ENCODE measurements at regions not wholly inside any gene's neighbourhood (a gene's known extent, or its start where the extent isn't known, plus 50 kb on each side); places are given as distances from the start of the nearest gene placed in this dataset.

- Histone ChIP-seq H3K9me3 (ENCODE audit: control insufficient read depth in 1 of 2, low read length in 2 of 2) (peaks cover 0 to 5% of the 10 kb centered on the region in 2 donors), H3K4me3 (ENCODE audit: low read depth in 1 of 2, low read length in 2 of 2) (no peak overlapping the region), H3K27me3 (ENCODE audit: control insufficient read depth in 1 of 2, insufficient read depth in 2 of 2, low read length in 2 of 2) (no peaks in the 10 kb centered on the region), H3K36me3 (ENCODE audit: control insufficient read depth in 1 of 2, insufficient read depth in 2 of 2, low read length in 2 of 2) (no peaks in the 10 kb centered on the region), H3K9ac (ENCODE audit: low read depth in 1 of 2, low read length in 2 of 2) (no peak overlapping the region), H3K27ac (ENCODE audit: low read depth, low read length) (no peak overlapping the region), H3K4me1 (ENCODE audit: control insufficient read depth in 1 of 2, insufficient read depth in 2 of 2, low read length in 2 of 2) (no peaks in the 10 kb centered on the region)
Measured at GRCh38 chr1:244286341-244286740, 165.4 kb downstream of the ADSS2 start.

GRCh38 chr1:244287726-244288125 is 164.0 kb downstream of the ADSS2 start:
- no peaks in the 10 kb centered on the region for H3K36me3 ChIP-seq (ENCODE audit: control insufficient read depth in 1 of 2, insufficient read depth in 2 of 2, low read length in 2 of 2)

GRCh38 chr1:244288663-244289062 is 163.0 kb downstream of the ADSS2 start:
- Histone ChIP-seq H3K27ac (ENCODE audit: low read depth, low read length) (no peak overlapping the region), H3K36me3 (ENCODE audit: control insufficient read depth in 1 of 2, insufficient read depth in 2 of 2, low read length in 2 of 2) (no peaks in the 10 kb centered on the region), H3K4me3 (ENCODE audit: low read depth in 1 of 2, low read length in 2 of 2) (no peak overlapping the region), H3K4me1 (ENCODE audit: control insufficient read depth in 1 of 2, insufficient read depth in 2 of 2, low read length in 2 of 2) (no peaks in the 10 kb centered on the region), H3K9me3 (ENCODE audit: control insufficient read depth in 1 of 2, low read length in 2 of 2) (peaks cover 0 to 5% of the 10 kb centered on the region in 2 donors), H3K9ac (ENCODE audit: low read depth in 1 of 2, low read length in 2 of 2) (no peak overlapping the region), H3K27me3 (ENCODE audit: control insufficient read depth in 1 of 2, insufficient read depth in 2 of 2, low read length in 2 of 2) (no peaks in the 10 kb centered on the region)

More at GRCh38 chr1:244287726-244288125, 164.0 kb downstream of the ADSS2 start:
- Histone ChIP-seq H3K9ac (ENCODE audit: low read depth in 1 of 2, low read length in 2 of 2) (no peak overlapping the region), H3K4me1 (ENCODE audit: control insufficient read depth in 1 of 2, insufficient read depth in 2 of 2, low read length in 2 of 2) (no peaks in the 10 kb centered on the region), H3K27me3 (ENCODE audit: control insufficient read depth in 1 of 2, insufficient read depth in 2 of 2, low read length in 2 of 2) (no peaks in the 10 kb centered on the region), H3K9me3 (ENCODE audit: control insufficient read depth in 1 of 2, low read length in 2 of 2) (peaks cover 0 to 5% of the 10 kb centered on the region in 2 donors), H3K4me3 (ENCODE audit: low read depth in 1 of 2, low read length in 2 of 2) (no peak overlapping the region), H3K27ac (ENCODE audit: low read depth, low read length) (no peak overlapping the region)

GRCh38 chr1:244289991-244290785 is 161.5 kb downstream of the ADSS2 start:
- H3K4me1 ChIP-seq (ENCODE audit: control insufficient read depth in 1 of 2, insufficient read depth in 2 of 2, low read length in 2 of 2): no peaks in the 10 kb centered on the region
- H3K27ac ChIP-seq (ENCODE audit: low read depth, low read length): no peak overlapping the region
- H3K4me3 ChIP-seq (ENCODE audit: low read depth in 1 of 2, low read length in 2 of 2): no peak overlapping the region
- H3K9ac ChIP-seq (ENCODE audit: low read depth in 1 of 2, low read length in 2 of 2): no peak overlapping the region
- no peaks in the 10 kb centered on the region for H3K27me3 ChIP-seq (ENCODE audit: control insufficient read depth in 1 of 2, insufficient read depth in 2 of 2, low read length in 2 of 2)
- H3K9me3 ChIP-seq (ENCODE audit: control insufficient read depth in 1 of 2, low read length in 2 of 2): peaks cover 0 to 5% of the 10 kb centered on the region in 2 donors
- no peaks in the 10 kb centered on the region for H3K36me3 ChIP-seq (ENCODE audit: control insufficient read depth in 1 of 2, insufficient read depth in 2 of 2, low read length in 2 of 2)

- H3K27ac ChIP-seq (ENCODE audit: low read depth, low read length): no peak overlapping the region
- no peaks in the 10 kb centered on the region for H3K27me3 ChIP-seq (ENCODE audit: control insufficient read depth in 1 of 2, insufficient read depth in 2 of 2, low read length in 2 of 2)
- no peaks in the 10 kb centered on the region for H3K4me1 ChIP-seq (ENCODE audit: control insufficient read depth in 1 of 2, insufficient read depth in 2 of 2, low read length in 2 of 2)
Measured at GRCh38 chr1:244291236-244292201, 160.2 kb downstream of the ADSS2 start.

GRCh38 chr1:244294599-244295224 is 157.0 kb downstream of the ADSS2 start:
- Histone ChIP-seq H3K36me3 (ENCODE audit: control insufficient read depth in 1 of 2, insufficient read depth in 2 of 2, low read length in 2 of 2) (no peaks in the 10 kb centered on the region), H3K27me3 (ENCODE audit: control insufficient read depth in 1 of 2, insufficient read depth in 2 of 2, low read length in 2 of 2) (no peaks in the 10 kb centered on the region), H3K4me1 (ENCODE audit: control insufficient read depth in 1 of 2, insufficient read depth in 2 of 2, low read length in 2 of 2) (peaks cover 4 to 5% of the 10 kb centered on the region in 2 donors), H3K4me3 (ENCODE audit: low read depth in 1 of 2, low read length in 2 of 2) (no peak overlapping the region), H3K9ac (ENCODE audit: low read depth in 1 of 2, low read length in 2 of 2) (no peak overlapping the region), H3K27ac (ENCODE audit: low read depth, low read length) (no peak overlapping the region), H3K9me3 (ENCODE audit: control insufficient read depth in 1 of 2, low read length in 2 of 2) (no peaks in the 10 kb centered on the region)

More at GRCh38 chr1:244291236-244292201, 160.2 kb downstream of the ADSS2 start:
- Histone ChIP-seq H3K4me3 (ENCODE audit: low read depth in 1 of 2, low read length in 2 of 2) (no peak overlapping the region), H3K36me3 (ENCODE audit: control insufficient read depth in 1 of 2, insufficient read depth in 2 of 2, low read length in 2 of 2) (no peaks in the 10 kb centered on the region), H3K9ac (ENCODE audit: low read depth in 1 of 2, low read length in 2 of 2) (no peak overlapping the region), H3K9me3 (ENCODE audit: control insufficient read depth in 1 of 2, low read length in 2 of 2) (peaks cover 0 to 5% of the 10 kb centered on the region in 2 donors)

- no peaks in the 10 kb centered on the region for H3K36me3 ChIP-seq (ENCODE audit: control insufficient read depth in 1 of 2, insufficient read depth in 2 of 2, low read length in 2 of 2)
- no peak overlapping the region for H3K9ac ChIP-seq (ENCODE audit: low read depth in 1 of 2, low read length in 2 of 2)
- H3K4me1 ChIP-seq (ENCODE audit: control insufficient read depth in 1 of 2, insufficient read depth in 2 of 2, low read length in 2 of 2): peaks cover 4 to 5% of the 10 kb centered on the region in 2 donors
- H3K4me3 ChIP-seq (ENCODE audit: low read depth in 1 of 2, low read length in 2 of 2): no peak overlapping the region
- no peaks in the 10 kb centered on the region for H3K27me3 ChIP-seq (ENCODE audit: control insufficient read depth in 1 of 2, insufficient read depth in 2 of 2, low read length in 2 of 2)
- no peak overlapping the region for H3K27ac ChIP-seq (ENCODE audit: low read depth, low read length)
- H3K9me3 ChIP-seq (ENCODE audit: control insufficient read depth in 1 of 2, low read length in 2 of 2): no peaks in the 10 kb centered on the region
Measured at GRCh38 chr1:244296003-244296402, 155.7 kb downstream of the ADSS2 start.

- no peaks in the 10 kb centered on the region for H3K36me3 ChIP-seq (ENCODE audit: control insufficient read depth in 1 of 2, insufficient read depth in 2 of 2, low read length in 2 of 2)
- H3K4me3 ChIP-seq (ENCODE audit: low read depth in 1 of 2, low read length in 2 of 2): no peak overlapping the region
- no peak overlapping the region for H3K9ac ChIP-seq (ENCODE audit: low read depth in 1 of 2, low read length in 2 of 2)
- no peaks in the 10 kb centered on the region for H3K9me3 ChIP-seq (ENCODE audit: control insufficient read depth in 1 of 2, low read length in 2 of 2)
- no peak overlapping the region for H3K27ac ChIP-seq (ENCODE audit: low read depth, low read length)
- peaks cover 4 to 5% of the 10 kb centered on the region in 2 donors for H3K4me1 ChIP-seq (ENCODE audit: control insufficient read depth in 1 of 2, insufficient read depth in 2 of 2, low read length in 2 of 2)
- no peaks in the 10 kb centered on the region for H3K27me3 ChIP-seq (ENCODE audit: control insufficient read depth in 1 of 2, insufficient read depth in 2 of 2, low read length in 2 of 2)
Measured at GRCh38 chr1:244296447-244296846, 155.3 kb downstream of the ADSS2 start.

GRCh38 chr1:244297087-244297486 is 154.6 kb downstream of the ADSS2 start:
- Histone ChIP-seq H3K27me3 (ENCODE audit: control insufficient read depth in 1 of 2, insufficient read depth in 2 of 2, low read length in 2 of 2) (no peaks in the 10 kb centered on the region), H3K9ac (ENCODE audit: low read depth in 1 of 2, low read length in 2 of 2) (no peak overlapping the region), H3K4me3 (ENCODE audit: low read depth in 1 of 2, low read length in 2 of 2) (no peak overlapping the region), H3K27ac (ENCODE audit: low read depth, low read length) (no peak overlapping the region), H3K4me1 (ENCODE audit: control insufficient read depth in 1 of 2, insufficient read depth in 2 of 2, low read length in 2 of 2) (peaks cover 8 to 9% of the 10 kb centered on the region in 2 donors), H3K9me3 (ENCODE audit: control insufficient read depth in 1 of 2, low read length in 2 of 2) (no peaks in the 10 kb centered on the region), H3K36me3 (ENCODE audit: control insufficient read depth in 1 of 2, insufficient read depth in 2 of 2, low read length in 2 of 2) (no peaks in the 10 kb centered on the region)
